ENCODE measurements at regions not wholly inside any gene's neighbourhood (a gene's known extent, or its start where the extent isn't known, plus 50 kb on each side); places are given as distances from the start of the nearest gene placed in this dataset.

DNA sequence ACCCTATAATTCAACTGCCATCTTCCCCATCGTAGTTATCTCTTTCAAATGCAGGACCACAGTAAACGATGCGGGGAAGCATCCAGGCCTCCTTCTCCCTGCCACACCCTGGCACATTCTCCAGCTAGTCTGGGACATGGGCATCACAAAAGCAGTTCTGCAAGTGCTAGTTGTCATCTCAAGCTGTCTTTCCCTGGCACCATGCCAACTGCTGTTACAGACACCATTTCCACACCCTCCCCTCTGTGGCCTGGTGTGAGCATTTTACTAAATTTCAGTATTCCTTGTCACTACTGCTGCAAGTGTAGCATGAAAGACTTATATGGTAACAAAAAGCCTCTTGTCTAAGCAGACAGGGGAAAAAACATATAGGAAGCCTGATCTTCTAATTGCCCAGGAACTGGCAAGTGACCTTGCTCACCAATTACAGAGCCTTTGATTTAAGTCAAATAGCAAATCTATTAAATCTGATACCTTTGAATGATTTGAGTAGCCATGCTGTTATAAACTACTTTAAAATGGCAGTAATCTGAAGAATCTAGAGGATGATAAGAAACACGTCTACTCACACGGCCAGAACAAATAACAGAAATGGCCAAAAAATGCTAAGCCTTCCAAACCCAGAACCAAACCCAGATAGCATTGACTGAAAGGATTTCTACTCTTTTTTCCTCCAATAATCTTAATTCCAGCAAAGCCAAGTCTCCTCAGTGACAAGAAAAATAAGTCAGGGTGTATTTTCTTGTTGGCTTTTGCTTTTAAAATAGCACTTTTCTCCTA lies 179.0 kb downstream of the NUFIP1 start:
- ATAC-seq, result no peak
- in situ Hi-C loops (cut with HindIII; ENCODE audit: extremely low pct_ligation_motif_present, low pct_unique_long_range_greater_than_20kb), result no loop called here
- BruUV-seq (replicated peaks), result no TSS peak

GRCh38 chr13:44809190-44809589 lies 180.1 kb downstream of the NUFIP1 start:
- Histone ChIP-seq H3K4me3 (replicated peaks in 1 of 3; ENCODE audit: insufficient read depth in 1 of 3, low read depth in 2 of 3, low read length in 3 of 3) (no peak overlapping the region), H3K27me3 (ENCODE audit: control insufficient read depth in 1 of 2, insufficient read depth in 2 of 2, low read length in 2 of 2) (no peaks in the 10 kb centered on the region), H3K79me2 (ENCODE audit: insufficient read depth, low read length) (no peaks in the 10 kb centered on the region), H3K9ac (ENCODE audit: insufficient read depth, low read depth, low read length) (no peak overlapping the region), H3K4me2 (ENCODE audit: low read depth, low read length) (no peak overlapping the region), H2AFZ (ENCODE audit: low read length) (no peak overlapping the region), H3K4me1 (ENCODE audit: insufficient read depth, low read length) (peaks cover 8% of the 10 kb centered on the region), H4K20me1 (ENCODE audit: insufficient read depth, low read length) (no peaks in the 10 kb centered on the region), H3K9me3 (ENCODE audit: low read length) (no peaks in the 10 kb centered on the region), H3K36me3 (replicated peaks in 1 of 2; ENCODE audit: control insufficient read depth in 1 of 2, insufficient read depth in 2 of 2, low read length in 2 of 2) (no peaks in the 10 kb centered on the region), H3K27ac (ENCODE audit: extremely low read length, insufficient read depth, low read length) (no peak overlapping the region)
- in situ Hi-C loops (cut with HindIII; ENCODE audit: extremely low pct_ligation_motif_present, low pct_unique_long_range_greater_than_20kb) (no loop called here), intact Hi-C loops (cut with micrococcal nuclease; ENCODE audit: unreplicated experiment) (no loop called here)
- no peak for FAIRE-seq
- TF ChIP-seq FOXK1 (CRISPR knock-in tag; IDR thresholded peaks at IDR 0.05; ENCODE audit: borderline replicate concordance, low read depth) (no peak), SIX1 (CRISPR knock-in tag; IDR thresholded peaks at IDR 0.05; ENCODE audit: borderline replicate concordance) (no peak), TBL1XR1 (IDR thresholded peaks at IDR 0.05; ENCODE audit: borderline replicate concordance, low read length, partially characterized antibody) (no peak), ZNF281 (CRISPR knock-in tag; IDR thresholded peaks at IDR 0.05; ENCODE audit: borderline replicate concordance) (no peak), SIN3B (IDR thresholded peaks at IDR 0.05; ENCODE audit: low read length) (no peak), ZNF678 (CRISPR knock-in tag; IDR thresholded peaks at IDR 0.05) (no peak), ZFAT (CRISPR knock-in tag; conservative IDR thresholded peaks at IDR 0.05) (no peak), NFYB (CRISPR knock-in tag; IDR thresholded peaks at IDR 0.05) (no peak), PLSCR1 (CRISPR knock-in tag; IDR thresholded peaks at IDR 0.05; ENCODE audit: borderline replicate concordance) (no peak)
- DNase-seq (ENCODE audit: low spot score), result no peak
- ATAC-seq, result no peak
- 71% methylated on average over 9 of the region's 9 CpGs for WGBS (ENCODE audit: low lambda C conversion rate)
- CTCF ChIA-PET (ENCODE audit: low intra/inter-chr PET ratio, low total read pairs), result no interaction called here
- POLR2A ChIA-PET, result no interaction called here
- no TSS peak for BruUV-seq (replicated peaks)

More for the DNA sequence above, 179.0 kb downstream of the NUFIP1 start:
- FAIRE-seq (no peak), DNase-seq (ENCODE audit: low spot score) (no peak)
- no peaks in the 10 kb centered on the region for H3K36me3 ChIP-seq (replicated peaks in 1 of 2; ENCODE audit: control insufficient read depth in 1 of 2, insufficient read depth in 2 of 2, low read length in 2 of 2)
- TF ChIP-seq CHD2 (IDR thresholded peaks at IDR 0.05; ENCODE audit: low read depth, low read length) (no peak), LCORL (IDR thresholded peaks at IDR 0.05) (peak; percentile 94), LCORL (CRISPR knock-in tag; IDR thresholded peaks at IDR 0.05) (no peak)
- no peaks in the 10 kb centered on the region for H3K27me3 ChIP-seq (ENCODE audit: control insufficient read depth in 1 of 2, insufficient read depth in 2 of 2, low read length in 2 of 2)
- no peaks in the 10 kb centered on the region for H4K20me1 ChIP-seq (ENCODE audit: insufficient read depth, low read length)
- H3K27ac ChIP-seq (ENCODE audit: extremely low read length, insufficient read depth, low read length), result no peak overlapping the region
- H2AFZ ChIP-seq (ENCODE audit: low read length), result no peak overlapping the region
- H3K4me3 ChIP-seq (replicated peaks in 1 of 3; ENCODE audit: insufficient read depth in 1 of 3, low read depth in 2 of 3, low read length in 3 of 3), result no peak overlapping the region
- H3K4me2 ChIP-seq (ENCODE audit: low read depth, low read length), result no peak overlapping the region
- no peak overlapping the region for H3K9ac ChIP-seq (ENCODE audit: insufficient read depth, low read depth, low read length)
- 57% methylated on average over 5 of the region's 5 CpGs for WGBS (ENCODE audit: low lambda C conversion rate)
- H3K79me2 ChIP-seq (ENCODE audit: insufficient read depth, low read length), result no peaks in the 10 kb centered on the region
- CTCF ChIA-PET (ENCODE audit: low intra/inter-chr PET ratio, low total read pairs), result no interaction called here
- POLR2A ChIA-PET, result no interaction called here
- intact Hi-C loops (cut with micrococcal nuclease; ENCODE audit: unreplicated experiment), result no loop called here
- H3K4me1 ChIP-seq (ENCODE audit: insufficient read depth, low read length), result peaks cover 19% of the 10 kb centered on the region
- H3K9me3 ChIP-seq (ENCODE audit: low read length), result no peaks in the 10 kb centered on the region
